Karpas-422 (cell line): ENCODE measurements at regions not wholly inside any gene's neighbourhood (a gene's known extent, or its start where the extent isn't known, plus 50 kb on each side); places are given as distances from the start of the nearest gene placed in this dataset.
"Not testable (repeated sequence)": the region's sequence is repeated elsewhere in the genome, so short reads cannot be mapped to it uniquely, and the experiment has no call there.

Source experiments
- DNase-seq: peaks from one replicate; pipeline ENCODE4 v3.0.0-alpha.2; 2015
- H2AFZ ChIP-seq: fragments of 200-600 bp; sonication (generic); 2 replicates; pipeline ENCODE4 v1.6.1; 2014; ENCODE audit warnings: antibody characterized with exemption, low read length, mixed read lengths
- H3K27ac ChIP-seq: fragments of 200-600 bp; sonication (generic); 2 replicates; pipeline ENCODE4 v1.5.1; 2014; ENCODE audit warnings: mild to moderate bottlenecking, low read length, moderate library complexity
- H3K27me3 ChIP-seq: fragments of 200-600 bp; sonication (generic); 2 replicates; pipeline ENCODE4 v1.6.1; 2014; ENCODE audit warnings: low read length, mixed read lengths
- H3K36me3 ChIP-seq: fragments of 200-600 bp; sonication (generic); 2 replicates; pipeline ENCODE4 v1.6.1; 2014; ENCODE audit warnings: low read length, mixed read lengths; ENCODE audit not compliant: insufficient read depth
- H3K4me1 ChIP-seq: fragments of 200-600 bp; sonication (generic); 2 replicates; pipeline ENCODE4 v1.6.1; 2014; ENCODE audit warnings: mild to moderate bottlenecking, low read length, mixed read lengths
- H3K4me2 ChIP-seq: fragments of 200-600 bp; sonication (generic); 2 replicates; pipeline ENCODE4 v1.6.1; 2014; ENCODE audit warnings: low read length, low read depth, mild to moderate bottlenecking; ENCODE audit not compliant: poor library complexity, severe bottlenecking
- H3K4me3 ChIP-seq: fragments of 200-600 bp; sonication (generic); 2 replicates; pipeline ENCODE4 v1.5.1; 2014; ENCODE audit warnings: mild to moderate bottlenecking, antibody characterized with exemption, low read length, mixed read lengths
- H3K79me2 ChIP-seq: fragments of 200-600 bp; sonication (generic); 2 replicates; pipeline ENCODE4 v1.6.1; 2014; ENCODE audit warnings: mild to moderate bottlenecking, low read length, mixed read lengths
- H3K9ac ChIP-seq: fragments of 200-600 bp; sonication (generic); 2 replicates; pipeline ENCODE4 v1.6.0; 2014; ENCODE audit warnings: low read length
- H3K9me2 ChIP-seq: fragments of 200-600 bp; sonication (generic), shearing (Covaris generic); replicated peaks from 2 replicates; pipeline ENCODE4 v1.6.0; 2014; ENCODE audit warnings: mild to moderate bottlenecking, low read length, moderate library complexity; ENCODE audit not compliant: insufficient read depth
- H3K9me3 ChIP-seq: fragments of 300-700, 200-600 bp; sonication (generic); 2 replicates; pipeline ENCODE4 v1.6.1; 2014; ENCODE audit warnings: low read length, mixed read lengths
- H4K20me1 ChIP-seq: fragments of 200-600 bp; sonication (generic); 2 replicates; pipeline ENCODE4 v1.6.1; 2014; ENCODE audit warnings: mild to moderate bottlenecking, antibody characterized with exemption, low read length, low read depth; ENCODE audit not compliant: insufficient read depth

DNA sequence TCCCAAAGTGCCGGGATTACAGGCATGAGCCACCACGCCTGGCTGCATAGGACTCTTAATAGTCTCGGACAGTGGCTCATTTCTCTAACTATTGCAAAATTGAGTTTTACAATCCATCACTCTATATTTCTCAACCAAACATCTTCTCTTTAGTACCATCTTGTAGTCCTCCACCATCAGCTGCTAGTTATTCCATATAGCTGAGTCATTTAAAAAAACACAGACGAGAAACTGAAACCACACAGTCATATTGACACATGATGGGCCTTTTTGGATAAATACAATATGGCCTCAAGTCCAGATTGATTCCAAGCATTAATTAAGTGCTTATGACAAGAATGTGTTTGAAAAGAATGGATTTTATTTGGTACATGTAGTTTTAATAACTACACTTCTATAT lies 599.1 kb downstream of the MEI4 start:
- Histone ChIP-seq H3K4me3 (no peak overlapping the region), H3K36me3 (no peaks in the 10 kb centered on the region), H3K9me2 (no peaks in the 10 kb centered on the region), H3K79me2 (no peaks in the 10 kb centered on the region), H3K9ac (no peak overlapping the region), H3K4me1 (no peaks in the 10 kb centered on the region), H2AFZ (no peak overlapping the region), H3K27me3 (no peaks in the 10 kb centered on the region), H3K9me3 (peaks cover 14% of the 10 kb centered on the region; the same call in 1 of the 2 replicates), H3K27ac (no peak overlapping the region), H3K4me2 (no peak overlapping the region), H4K20me1 (no peaks in the 10 kb centered on the region)
- DNase-seq, result no peak

DNA sequence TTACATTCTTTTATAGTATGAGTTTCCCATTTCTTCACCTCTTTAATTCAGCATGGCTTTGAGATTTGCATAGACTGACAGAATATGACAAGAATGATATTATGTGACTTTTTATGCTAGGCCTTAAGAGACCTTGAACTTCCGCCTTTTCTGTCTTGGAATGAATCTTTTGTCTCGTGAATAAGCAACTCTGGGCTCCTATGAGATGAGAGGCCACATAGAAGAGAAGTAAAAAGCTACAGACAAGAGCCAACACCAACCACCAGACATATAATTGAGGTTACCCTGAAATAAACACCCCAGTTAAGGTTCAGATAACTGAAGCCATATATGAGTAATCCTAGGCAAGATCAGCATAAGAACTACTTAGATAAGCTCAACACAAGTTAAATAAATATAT lies 600.8 kb downstream of the MEI4 start:
- no peaks in the 10 kb centered on the region for H3K27me3 ChIP-seq
- no peaks in the 10 kb centered on the region for H3K9me2 ChIP-seq
- H3K79me2 ChIP-seq, result no peaks in the 10 kb centered on the region
- H3K9ac ChIP-seq, result no peak overlapping the region
- no peak overlapping the region for H2AFZ ChIP-seq
- no peak overlapping the region for H3K4me2 ChIP-seq
- H3K4me1 ChIP-seq, result no peaks in the 10 kb centered on the region
- DNase-seq, result no peak
- H3K36me3 ChIP-seq, result no peaks in the 10 kb centered on the region
- H4K20me1 ChIP-seq, result no peaks in the 10 kb centered on the region
- H3K4me3 ChIP-seq, result no peak overlapping the region
- H3K9me3 ChIP-seq, result peaks cover 8% of the 10 kb centered on the region; the same call in 1 of the 2 replicates
- no peak overlapping the region for H3K27ac ChIP-seq

DNA sequence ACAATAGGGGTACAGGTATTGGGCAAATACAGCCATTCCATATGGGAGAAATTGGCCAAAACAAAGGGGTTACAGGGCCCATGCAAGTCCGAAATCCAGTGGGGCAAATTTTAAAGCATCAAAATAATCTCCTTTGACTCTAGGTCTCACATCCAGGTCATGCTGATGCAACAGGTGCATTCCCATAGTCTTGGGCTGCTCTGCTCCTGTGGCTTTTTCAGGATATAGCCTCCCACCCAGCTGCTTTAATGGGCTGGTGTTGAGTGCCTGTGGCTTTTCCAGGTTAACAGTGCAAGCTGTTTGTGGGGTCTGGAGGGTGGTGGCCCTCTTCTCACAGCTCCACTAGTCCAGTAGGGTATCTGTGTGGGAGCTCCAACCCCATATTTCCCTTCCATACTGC lies 607.1 kb downstream of the MEI4 start:
- no peak overlapping the region for H3K4me3 ChIP-seq
- H3K4me1 ChIP-seq, result no peaks in the 10 kb centered on the region
- DNase-seq, result no peak
- H4K20me1 ChIP-seq, result no peaks in the 10 kb centered on the region
- no peak overlapping the region for H3K4me2 ChIP-seq
- H2AFZ ChIP-seq, result no peak overlapping the region
- peaks cover 3% of the 10 kb centered on the region; the same call in 1 of the 2 replicates for H3K9me3 ChIP-seq
- no peaks in the 10 kb centered on the region for H3K36me3 ChIP-seq
- no peak overlapping the region for H3K27ac ChIP-seq
- no peaks in the 10 kb centered on the region for H3K9me2 ChIP-seq
- no peaks in the 10 kb centered on the region for H3K27me3 ChIP-seq
- H3K9ac ChIP-seq, result no peak overlapping the region
- no peaks in the 10 kb centered on the region for H3K79me2 ChIP-seq

DNA sequence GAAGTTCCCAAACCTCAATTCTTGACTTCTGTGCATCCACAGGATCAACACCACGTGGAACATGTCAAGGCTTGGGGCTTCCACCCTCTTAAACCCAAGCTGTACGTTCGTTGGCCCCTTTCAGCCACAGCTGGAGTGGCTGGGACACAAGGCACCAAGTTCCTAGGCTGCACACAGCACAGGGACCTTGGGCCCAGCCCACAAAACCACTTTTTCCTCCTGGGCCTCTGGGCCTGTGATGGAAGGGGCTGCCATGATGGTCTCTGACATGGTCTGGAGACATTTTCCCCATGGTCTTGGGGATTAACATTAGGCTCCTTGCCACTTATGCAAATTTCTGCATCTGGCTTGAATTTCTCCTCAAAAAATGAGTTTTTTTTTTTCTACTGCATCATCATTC lies 606.9 kb upstream of the IRAK1BP1 start:
- not testable (repeated sequence) for H3K4me3 ChIP-seq, H2AFZ ChIP-seq, H3K9me2 ChIP-seq, H3K4me2 ChIP-seq, H3K9me3 ChIP-seq, DNase-seq, H3K36me3 ChIP-seq, H3K9ac ChIP-seq, H4K20me1 ChIP-seq, H3K27me3 ChIP-seq, H3K4me1 ChIP-seq, H3K27ac ChIP-seq, H3K79me2 ChIP-seq

GRCh38 chr6:78268591-78269452 lies 598.5 kb upstream of the IRAK1BP1 start:
- H3K27me3 ChIP-seq, result no peaks in the 10 kb centered on the region
- no peak overlapping the region for H3K27ac ChIP-seq
- H3K79me2 ChIP-seq, result no peaks in the 10 kb centered on the region
- H3K4me1 ChIP-seq, result no peaks in the 10 kb centered on the region
- H3K9me2 ChIP-seq, result no peaks in the 10 kb centered on the region
- H3K36me3 ChIP-seq, result no peaks in the 10 kb centered on the region
- no peak overlapping the region for H3K4me3 ChIP-seq
- no peak overlapping the region for H3K4me2 ChIP-seq
- DNase-seq, result no peak
- no peak overlapping the region for H3K9ac ChIP-seq
- H4K20me1 ChIP-seq, result no peaks in the 10 kb centered on the region
- no peaks in the 10 kb centered on the region for H3K9me3 ChIP-seq
- H2AFZ ChIP-seq, result no peak overlapping the region

DNA sequence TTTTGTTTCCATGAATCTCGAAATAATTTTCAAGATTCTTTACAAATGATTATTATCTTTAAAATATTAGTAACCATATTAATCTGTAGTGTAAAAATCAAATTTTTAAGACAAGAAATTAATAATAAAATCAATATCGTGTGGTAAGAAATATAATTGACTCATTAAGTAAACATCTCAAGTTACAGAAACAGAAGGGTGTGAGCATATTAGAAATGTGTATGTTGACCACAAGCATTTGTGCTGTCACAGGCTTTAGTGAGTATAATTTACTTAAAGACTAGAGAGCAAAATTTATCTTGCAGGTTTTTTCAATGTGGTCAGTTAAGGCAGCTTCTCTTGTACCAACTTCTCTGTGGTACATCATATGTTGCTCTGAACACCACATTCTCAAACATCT lies 566.5 kb upstream of the IRAK1BP1 start:
- Histone ChIP-seq H3K9ac (no peak overlapping the region), H3K36me3 (no peaks in the 10 kb centered on the region), H3K4me2 (no peak overlapping the region), H2AFZ (no peak overlapping the region), H3K79me2 (no peaks in the 10 kb centered on the region), H3K4me3 (no peak overlapping the region), H4K20me1 (no peaks in the 10 kb centered on the region), H3K4me1 (no peaks in the 10 kb centered on the region), H3K27ac (no peak overlapping the region), H3K27me3 (no peaks in the 10 kb centered on the region), H3K9me3 (no peaks in the 10 kb centered on the region), H3K9me2 (no peaks in the 10 kb centered on the region)
- no peak for DNase-seq

GRCh38 chr6:78302411-78302810 lies 564.9 kb upstream of the IRAK1BP1 start:
- Histone ChIP-seq H3K4me2 (no peak overlapping the region), H3K9me3 (no peaks in the 10 kb centered on the region), H3K4me3 (no peak overlapping the region), H3K79me2 (no peaks in the 10 kb centered on the region), H3K9ac (no peak overlapping the region), H4K20me1 (no peaks in the 10 kb centered on the region), H3K27ac (no peak overlapping the region), H3K4me1 (no peaks in the 10 kb centered on the region), H3K9me2 (no peaks in the 10 kb centered on the region), H3K27me3 (no peaks in the 10 kb centered on the region), H2AFZ (no peak overlapping the region), H3K36me3 (no peaks in the 10 kb centered on the region)
- no peak for DNase-seq

- Histone ChIP-seq H3K9ac (no peak overlapping the region), H3K27ac (no peak overlapping the region), H3K27me3 (no peaks in the 10 kb centered on the region), H3K9me3 (no peaks in the 10 kb centered on the region), H4K20me1 (no peaks in the 10 kb centered on the region), H2AFZ (no peak overlapping the region), H3K9me2 (no peaks in the 10 kb centered on the region), H3K4me1 (no peaks in the 10 kb centered on the region), H3K36me3 (no peaks in the 10 kb centered on the region), H3K4me2 (no peak overlapping the region), H3K4me3 (no peak overlapping the region), H3K79me2 (no peaks in the 10 kb centered on the region)
- DNase-seq, result no peak
Observed at GRCh38 chr6:78308025-78308424, 559.3 kb upstream of the IRAK1BP1 start.
